ENCODE measurements at regions not wholly inside any gene's neighbourhood (a gene's known extent, or its start where the extent isn't known, plus 50 kb on each side); places are given as distances from the start of the nearest gene placed in this dataset.

- TF ChIP-seq CREB5 (CRISPR knock-in tag; IDR thresholded peaks at IDR 0.05; ENCODE audit: low read depth) (no peak), ARNTL (CRISPR knock-in tag; IDR thresholded peaks at IDR 0.05; ENCODE audit: borderline replicate concordance, low read depth) (no peak), TOX (CRISPR knock-in tag; IDR thresholded peaks at IDR 0.05; ENCODE audit: borderline replicate concordance) (no peak), PATZ1 (CRISPR knock-in tag; IDR thresholded peaks at IDR 0.05; ENCODE audit: borderline replicate concordance) (no peak), BACH2 (CRISPR knock-in tag; IDR thresholded peaks at IDR 0.05; ENCODE audit: borderline replicate concordance) (no peak)
- ATAC-seq: no peak
These were observed 1203.5 kb upstream of the PRR20A start for GRCh38 chr13:55937180-55937579.

- no peak for ATAC-seq
These were observed 1192.5 kb upstream of the PRR20A start for GRCh38 chr13:55948175-55948574.

More at GRCh38 chr13:55948175-55948574, 1192.5 kb upstream of the PRR20A start:
- no peak for TF ChIP-seq CREB5 (CRISPR knock-in tag; IDR thresholded peaks at IDR 0.05; ENCODE audit: low read depth)
- TF ChIP-seq PPARA (CRISPR knock-in tag; IDR thresholded peaks at IDR 0.05; ENCODE audit: borderline replicate concordance): no peak
- no peak for TF ChIP-seq ESRRG (CRISPR knock-in tag; IDR thresholded peaks at IDR 0.05)
- no peak for TF ChIP-seq ZNF70 (CRISPR knock-in tag; IDR thresholded peaks at IDR 0.05)
- no peak for TF ChIP-seq SNAI2 (CRISPR knock-in tag; IDR thresholded peaks at IDR 0.05)
- TF ChIP-seq OSR1 (CRISPR knock-in tag; IDR thresholded peaks at IDR 0.05): no peak
- no peak for TF ChIP-seq BACH2 (CRISPR knock-in tag; IDR thresholded peaks at IDR 0.05; ENCODE audit: borderline replicate concordance)
- no peak for TF ChIP-seq ZNF8 (CRISPR knock-in tag; IDR thresholded peaks at IDR 0.05)
- TF ChIP-seq TSHZ2 (CRISPR knock-in tag; IDR thresholded peaks at IDR 0.05): no peak
- TF ChIP-seq ZFP30 (CRISPR knock-in tag; IDR thresholded peaks at IDR 0.05): no peak
- TF ChIP-seq GLIS3 (CRISPR knock-in tag; IDR thresholded peaks at IDR 0.05): no peak
- TF ChIP-seq TCF4 (CRISPR knock-in tag; IDR thresholded peaks at IDR 0.05; ENCODE audit: borderline replicate concordance): no peak
- TF ChIP-seq ZFP3 (CRISPR knock-in tag; IDR thresholded peaks at IDR 0.05): no peak
- TF ChIP-seq ZNF565 (CRISPR knock-in tag; conservative IDR thresholded peaks at IDR 0.05; ENCODE audit: low read depth): no peak
- no peak for TF ChIP-seq ISL1 (CRISPR knock-in tag; IDR thresholded peaks at IDR 0.05)
- no peak for TF ChIP-seq PATZ1 (CRISPR knock-in tag; IDR thresholded peaks at IDR 0.05; ENCODE audit: borderline replicate concordance)
- no peak for TF ChIP-seq POU6F1 (CRISPR knock-in tag; IDR thresholded peaks at IDR 0.05; ENCODE audit: borderline replicate concordance, low read depth)
- no peak for TF ChIP-seq ARNTL (CRISPR knock-in tag; IDR thresholded peaks at IDR 0.05; ENCODE audit: borderline replicate concordance, low read depth)
- no peak for TF ChIP-seq CSDC2 (CRISPR knock-in tag; IDR thresholded peaks at IDR 0.05)
- no peak for TF ChIP-seq CSRNP3 (CRISPR knock-in tag; IDR thresholded peaks at IDR 0.05)
